ENCODE measurements at regions not wholly inside any gene's neighbourhood (a gene's known extent, or its start where the extent isn't known, plus 50 kb on each side); places are given as distances from the start of the nearest gene placed in this dataset.

DNA sequence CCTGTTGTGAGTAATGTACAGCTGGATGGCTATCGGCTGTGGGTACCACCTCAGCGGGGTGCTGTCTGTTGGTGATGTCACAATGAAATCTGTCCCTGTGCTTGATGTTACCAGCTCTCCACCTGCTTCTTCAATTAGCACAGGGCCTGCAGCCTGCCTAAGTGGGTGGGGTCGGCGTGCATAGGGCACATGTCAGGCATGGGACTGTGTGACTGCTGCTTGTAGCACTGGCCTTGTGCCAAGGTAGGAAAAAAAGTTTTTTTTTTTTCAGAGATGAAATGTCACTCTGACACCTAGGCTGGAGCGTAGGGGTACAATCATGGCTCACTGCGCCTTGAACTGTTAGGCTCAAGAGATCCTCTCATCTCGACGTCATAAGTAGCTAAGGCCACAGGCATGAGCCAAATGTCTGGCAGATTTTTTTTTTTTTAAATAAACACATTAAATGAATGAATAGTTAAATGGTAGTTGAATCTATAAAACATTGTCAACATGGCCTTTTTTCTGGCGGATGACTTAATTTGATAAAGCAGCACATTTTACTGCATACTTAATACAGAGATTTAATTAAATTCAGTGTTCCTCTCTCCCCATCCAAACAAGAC is 222.5 kb downstream of the NXNL2 start:
- DNase-seq (ENCODE audit: low read depth, low spot score): no peak
- TF ChIP-seq, protein P1, sequence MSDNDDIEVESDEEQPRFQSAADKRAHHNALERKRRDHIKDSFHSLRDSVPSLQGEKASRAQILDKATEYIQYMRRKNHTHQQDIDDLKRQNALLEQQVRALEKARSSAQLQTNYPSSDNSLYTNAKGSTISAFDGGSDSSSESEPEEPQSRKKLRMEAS (IDR thresholded peaks at IDR 0.05; ENCODE audit: insufficient read depth, insufficient read length): no peak
- TF ChIP-seq EZH2 (IDR thresholded peaks at IDR 0.05; ENCODE audit: borderline replicate concordance, low read depth, low read length, severe bottlenecking) (no peak), POLR2A (IDR thresholded peaks at IDR 0.05; ENCODE audit: low read depth, low read length) (no peak)
- Histone ChIP-seq H3K9ac (replicated peaks; ENCODE audit: extremely low read depth, insufficient read depth, low read length) (no peak overlapping the region), H3K36me3 (ENCODE audit: control insufficient read depth in 2 of 2, extremely low read depth in 1 of 2, insufficient read depth in 2 of 2, low read length in 2 of 2) (no peaks in the 10 kb centered on the region), H3K27ac (ENCODE audit: insufficient read depth, low read depth, low read length) (no peak overlapping the region), H3K79me2 (ENCODE audit: control insufficient read depth, insufficient read depth, low read length) (no peaks in the 10 kb centered on the region), H3K4me3 (replicated peaks in 1 of 3; ENCODE audit: insufficient read depth in 1 of 3, low read depth in 1 of 3, low read length in 3 of 3) (no peak overlapping the region), H3K9me3 (replicated peaks; ENCODE audit: control insufficient read depth, insufficient read depth, low read length) (no peaks in the 10 kb centered on the region), H2AFZ (ENCODE audit: low read depth, low read length) (no peak overlapping the region), H3K4me1 (ENCODE audit: control insufficient read depth, extremely low read depth, insufficient read depth, low read length) (no peaks in the 10 kb centered on the region), H3K9me1 (replicated peaks; ENCODE audit: control insufficient read depth, extremely low read depth, insufficient read depth, low read length) (no peaks in the 10 kb centered on the region), H4K20me1 (replicated peaks; ENCODE audit: control insufficient read depth, extremely low read depth, insufficient read depth, low read length) (no peaks in the 10 kb centered on the region), H3K4me2 (ENCODE audit: insufficient read depth, low read length) (no peak overlapping the region), H3K27me3 (ENCODE audit: control insufficient read depth in 2 of 2, insufficient read depth in 2 of 2, low read length in 2 of 2) (no peaks in the 10 kb centered on the region)
- intact Hi-C loops (cut with micrococcal nuclease): no loop called here
- CTCF ChIA-PET: no interaction called here
- POLR2A ChIA-PET: no interaction called here
- BruUV-seq (replicated peaks): no TSS peak
- dilution Hi-C loops (cut with MboI; ENCODE audit: extremely low pct_ligation_motif_present, low sequenced_read_pairs): no loop called here
- FAIRE-seq: no peak

DNA sequence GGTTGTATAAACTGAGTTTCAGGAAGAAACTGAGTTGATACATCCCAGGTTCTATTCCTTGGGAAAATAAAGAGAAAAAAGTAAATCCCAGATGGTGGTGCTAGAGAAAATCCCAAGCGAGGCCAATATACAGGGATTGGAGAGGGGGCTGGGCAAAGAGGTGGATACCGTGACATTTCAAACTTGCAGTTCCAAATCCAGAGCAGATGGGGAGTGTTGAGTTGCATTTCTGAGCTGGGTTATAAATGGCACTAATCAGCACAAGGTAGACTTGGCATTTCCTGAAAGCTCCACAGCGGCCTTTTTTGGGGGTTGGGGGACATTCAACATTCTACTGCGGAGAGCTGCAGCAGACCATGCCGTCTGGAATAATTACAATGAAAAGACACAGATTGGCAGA is 224.4 kb downstream of the NXNL2 start:
- no TSS peak for BruUV-seq (replicated peaks)

More for the DNA sequence above, 224.4 kb downstream of the NXNL2 start:
- Histone ChIP-seq H3K4me2 (ENCODE audit: insufficient read depth, low read length) (no peak overlapping the region), H3K79me2 (ENCODE audit: control insufficient read depth, insufficient read depth, low read length) (no peaks in the 10 kb centered on the region), H3K27me3 (ENCODE audit: control insufficient read depth in 2 of 2, insufficient read depth in 2 of 2, low read length in 2 of 2) (no peaks in the 10 kb centered on the region), H3K9ac (replicated peaks; ENCODE audit: extremely low read depth, insufficient read depth, low read length) (no peak overlapping the region), H3K27ac (ENCODE audit: insufficient read depth, low read depth, low read length) (no peak overlapping the region), H3K9me3 (replicated peaks; ENCODE audit: control insufficient read depth, insufficient read depth, low read length) (no peaks in the 10 kb centered on the region), H3K36me3 (ENCODE audit: control insufficient read depth in 2 of 2, extremely low read depth in 1 of 2, insufficient read depth in 2 of 2, low read length in 2 of 2) (no peaks in the 10 kb centered on the region), H3K4me1 (ENCODE audit: control insufficient read depth, extremely low read depth, insufficient read depth, low read length) (peaks cover 12% of the 10 kb centered on the region), H3K9me1 (replicated peaks; ENCODE audit: control insufficient read depth, extremely low read depth, insufficient read depth, low read length) (no peaks in the 10 kb centered on the region), H4K20me1 (replicated peaks; ENCODE audit: control insufficient read depth, extremely low read depth, insufficient read depth, low read length) (no peaks in the 10 kb centered on the region), H3K4me3 (replicated peaks in 1 of 3; ENCODE audit: insufficient read depth in 1 of 3, low read depth in 1 of 3, low read length in 3 of 3) (no peak overlapping the region), H2AFZ (ENCODE audit: low read depth, low read length) (no peak overlapping the region)
- POLR2A ChIA-PET: no interaction called here
- CTCF ChIA-PET: no interaction called here
- FAIRE-seq (no peak), DNase-seq (ENCODE audit: low read depth, low spot score) (no peak)
- dilution Hi-C loops (cut with MboI; ENCODE audit: extremely low pct_ligation_motif_present, low sequenced_read_pairs) (no loop called here), intact Hi-C loops (cut with micrococcal nuclease) (no loop called here)
- TF ChIP-seq, protein P1 (IDR thresholded peaks at IDR 0.05; ENCODE audit: insufficient read depth, insufficient read length): no peak

All from endothelial cell of umbilical vein (primary cell).